H1 (cell line): ENCODE measurements at regions not wholly inside any gene's neighbourhood (a gene's known extent, or its start where the extent isn't known, plus 50 kb on each side); places are given as distances from the start of the nearest gene placed in this dataset.

Source experiments
- JUN ChIP-seq: IDR thresholded peaks from 2 replicates; pipeline ENCODE4 v1.6.1; 2011; ENCODE audit warnings: low read depth, mild to moderate bottlenecking, improper control_type of control experiment, low read length
- JUND ChIP-seq: IDR thresholded peaks from 2 replicates; pipeline ENCODE4 v1.6.1; 2011; ENCODE audit warnings: mild to moderate bottlenecking, improper control_type of control experiment, low read length
- KDM4A ChIP-seq: IDR thresholded peaks from one replicate; pipeline ENCODE4 v1.7.1; 2012; ENCODE audit warnings: low read depth, mild to moderate bottlenecking, moderate library complexity, low read length, inconsistent platforms; ENCODE audit not compliant: severe bottlenecking
- POLR2A ChIP-seq, 2 experiments: IDR thresholded peaks; 1 replicate in 1 of 2; 2 replicates in 1 of 2; pipeline ENCODE4 v1.6.1; 2011; ENCODE audit warnings: low read depth in 2 of 2, low read length in 2 of 2, mild to moderate bottlenecking in 2 of 2; ENCODE audit errors: control extremely low read depth in 1 of 2
- SP1 ChIP-seq: IDR thresholded peaks from 2 replicates; pipeline ENCODE4 v1.6.1; 2011; ENCODE audit warnings: low read depth, low read length
- TCF12 ChIP-seq: IDR thresholded peaks from 2 replicates; pipeline ENCODE4 v1.6.1; 2011; ENCODE audit warnings: low read depth, mild to moderate bottlenecking, low read length
- TF ChIP-seq, protein P1 (sequence below), 3 experiments: IDR thresholded peaks; 1 replicate in 2 of 3; 2 replicates in 1 of 3; pipeline versions ENCODE4 v1.5.1 to v1.6.1; 2011; ENCODE audit warnings: low read length in 3 of 3, mild to moderate bottlenecking in 3 of 3, inconsistent platforms in 2 of 3, low read depth in 1 of 3, moderate library complexity in 1 of 3; ENCODE audit not compliant: insufficient read depth in 1 of 3; ENCODE audit errors: control extremely low read depth in 1 of 3

DNA sequence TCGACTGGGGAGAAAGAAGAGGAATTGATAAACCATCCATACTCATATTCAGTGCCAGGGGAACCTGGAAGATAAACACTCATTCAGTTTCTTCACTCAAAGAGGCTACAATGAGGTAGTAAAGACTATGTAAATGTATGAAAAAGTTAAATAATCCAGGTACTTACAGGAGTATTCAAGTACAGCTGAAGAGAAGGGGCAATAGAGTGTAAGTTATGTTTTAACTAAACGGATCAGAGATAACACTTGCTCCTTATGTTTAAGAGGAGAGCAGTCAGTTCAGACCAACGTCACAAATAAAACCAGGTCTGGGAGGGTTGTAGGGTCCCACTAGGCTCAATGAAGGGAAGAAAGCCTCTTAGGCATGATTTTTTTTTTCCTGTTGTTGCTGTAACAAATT lies 358.3 kb upstream of the SMIM21 start:
- TF ChIP-seq, protein P1, sequence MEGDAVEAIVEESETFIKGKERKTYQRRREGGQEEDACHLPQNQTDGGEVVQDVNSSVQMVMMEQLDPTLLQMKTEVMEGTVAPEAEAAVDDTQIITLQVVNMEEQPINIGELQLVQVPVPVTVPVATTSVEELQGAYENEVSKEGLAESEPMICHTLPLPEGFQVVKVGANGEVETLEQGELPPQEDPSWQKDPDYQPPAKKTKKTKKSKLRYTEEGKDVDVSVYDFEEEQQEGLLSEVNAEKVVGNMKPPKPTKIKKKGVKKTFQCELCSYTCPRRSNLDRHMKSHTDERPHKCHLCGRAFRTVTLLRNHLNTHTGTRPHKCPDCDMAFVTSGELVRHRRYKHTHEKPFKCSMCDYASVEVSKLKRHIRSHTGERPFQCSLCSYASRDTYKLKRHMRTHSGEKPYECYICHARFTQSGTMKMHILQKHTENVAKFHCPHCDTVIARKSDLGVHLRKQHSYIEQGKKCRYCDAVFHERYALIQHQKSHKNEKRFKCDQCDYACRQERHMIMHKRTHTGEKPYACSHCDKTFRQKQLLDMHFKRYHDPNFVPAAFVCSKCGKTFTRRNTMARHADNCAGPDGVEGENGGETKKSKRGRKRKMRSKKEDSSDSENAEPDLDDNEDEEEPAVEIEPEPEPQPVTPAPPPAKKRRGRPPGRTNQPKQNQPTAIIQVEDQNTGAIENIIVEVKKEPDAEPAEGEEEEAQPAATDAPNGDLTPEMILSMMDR (IDR thresholded peaks at IDR 0.05; ENCODE audit: control extremely low read depth in 1 of 3, insufficient read depth in 1 of 3, low read depth in 1 of 3, low read length in 3 of 3) = no peak
- TF ChIP-seq KDM4A (no peak), JUND (no peak), SP1 (no peak), POLR2A (IDR thresholded peaks at IDR 0.05; ENCODE audit: control extremely low read depth in 1 of 2, low read depth in 2 of 2, low read length in 2 of 2) (no peak), TCF12 (no peak), JUN (no peak)
